ENCODE measurements at regions not wholly inside any gene's neighbourhood (a gene's known extent, or its start where the extent isn't known, plus 50 kb on each side); places are given as distances from the start of the nearest gene placed in this dataset.

DNA sequence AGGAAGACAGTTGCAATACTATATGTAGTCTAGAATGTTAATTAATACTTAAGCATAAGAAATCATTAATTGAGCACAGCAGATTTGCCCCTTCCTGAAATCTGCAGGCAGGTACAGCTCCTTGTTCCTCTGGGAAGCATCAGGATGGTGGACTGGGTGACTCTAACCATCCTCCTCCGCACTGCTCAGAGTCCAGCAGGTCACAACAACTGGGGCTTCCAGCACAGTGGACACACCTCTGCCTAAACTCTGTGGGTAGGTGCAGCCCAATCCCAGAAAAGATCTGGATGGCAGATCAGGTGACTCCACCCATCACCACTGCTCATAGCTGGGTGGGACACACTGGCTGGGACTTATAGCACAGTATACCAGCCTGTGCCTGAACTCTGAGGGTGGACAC lies 189.9 kb upstream of the TMCO5A start:
- no peaks in the 10 kb centered on the region for H3K79me1 ChIP-seq (ENCODE audit: insufficient read depth, low read depth, low read length, poor library complexity, severe bottlenecking)
- no peaks in the 10 kb centered on the region for H3K9me3 ChIP-seq (ENCODE audit: control insufficient read depth, low read depth, low read length)
- H3K14ac ChIP-seq (ENCODE audit: insufficient read depth, low read length), result peak overlapping the region; percentile 63
- H4K5ac ChIP-seq (ENCODE audit: insufficient read length, low read depth, low read length), result no peak overlapping the region
- H3K4me2 ChIP-seq (ENCODE audit: insufficient read depth, insufficient read length, low read length), result no peak overlapping the region
- H3K56ac ChIP-seq (ENCODE audit: insufficient read length, low read depth, low read length), result no peak overlapping the region
- no peak overlapping the region for H2BK12ac ChIP-seq (ENCODE audit: insufficient read length, low read depth, low read length)
- Mint-ChIP-seq H3K27ac (no peak overlapping the region; a peak in 1 of 7 replicates), H3K9me3 (peaks cover 4 to 10% of the 10 kb centered on the region in 2 experiments; a peak in 3 of 5 replicates), H3K4me1 (peaks cover 8 to 15% of the 10 kb centered on the region in 2 experiments), H3K27me3 (ENCODE audit: low read depth) (no peaks in the 10 kb centered on the region), H3K36me3 (ENCODE audit: insufficient read depth in 1 of 3, low read depth in 3 of 3) (peaks cover under 1 to 2% (median 2%) of the 10 kb centered on the region in 3 experiments; a peak in 1 of 7 replicates), H3K4me3 (no peak overlapping the region)
- no peak overlapping the region for H2BK120ac ChIP-seq (ENCODE audit: low read depth, low read length, poor library complexity, severe bottlenecking)
- no CpG with 5 or more reads among the region's 1 CpG for WGBS (ENCODE audit: extremely low coverage, insufficient read length, low lambda C conversion rate)
- H3K79me2 ChIP-seq (ENCODE audit: insufficient read depth, low read length), result no peaks in the 10 kb centered on the region
- no peak overlapping the region for H2AFZ ChIP-seq (ENCODE audit: low read length)
- H4K8ac ChIP-seq (replicated peaks; ENCODE audit: insufficient read length, low read depth, low read length), result no peak overlapping the region
- H3K9ac ChIP-seq (ENCODE audit: extremely low read depth, insufficient read length, low read length), result no peak overlapping the region
- TF ChIP-seq, protein P1, sequence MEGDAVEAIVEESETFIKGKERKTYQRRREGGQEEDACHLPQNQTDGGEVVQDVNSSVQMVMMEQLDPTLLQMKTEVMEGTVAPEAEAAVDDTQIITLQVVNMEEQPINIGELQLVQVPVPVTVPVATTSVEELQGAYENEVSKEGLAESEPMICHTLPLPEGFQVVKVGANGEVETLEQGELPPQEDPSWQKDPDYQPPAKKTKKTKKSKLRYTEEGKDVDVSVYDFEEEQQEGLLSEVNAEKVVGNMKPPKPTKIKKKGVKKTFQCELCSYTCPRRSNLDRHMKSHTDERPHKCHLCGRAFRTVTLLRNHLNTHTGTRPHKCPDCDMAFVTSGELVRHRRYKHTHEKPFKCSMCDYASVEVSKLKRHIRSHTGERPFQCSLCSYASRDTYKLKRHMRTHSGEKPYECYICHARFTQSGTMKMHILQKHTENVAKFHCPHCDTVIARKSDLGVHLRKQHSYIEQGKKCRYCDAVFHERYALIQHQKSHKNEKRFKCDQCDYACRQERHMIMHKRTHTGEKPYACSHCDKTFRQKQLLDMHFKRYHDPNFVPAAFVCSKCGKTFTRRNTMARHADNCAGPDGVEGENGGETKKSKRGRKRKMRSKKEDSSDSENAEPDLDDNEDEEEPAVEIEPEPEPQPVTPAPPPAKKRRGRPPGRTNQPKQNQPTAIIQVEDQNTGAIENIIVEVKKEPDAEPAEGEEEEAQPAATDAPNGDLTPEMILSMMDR (conservative IDR thresholded peaks at IDR 0.05), result no peak
- no peak overlapping the region for H4K91ac ChIP-seq (ENCODE audit: insufficient read length, low read depth, low read length)
- H2BK20ac ChIP-seq (ENCODE audit: low read depth, low read length, poor library complexity, severe bottlenecking), result no peak overlapping the region
- no peaks in the 10 kb centered on the region for H4K20me1 ChIP-seq (ENCODE audit: control insufficient read depth, insufficient read depth, insufficient read length)
- DNase-seq, result no peak
- H3K27ac ChIP-seq (ENCODE audit: insufficient read length, low read depth, low read length), result no peak overlapping the region
- no peak overlapping the region for H2BK15ac ChIP-seq (ENCODE audit: low read depth, low read length)
- H3T11ph ChIP-seq (ENCODE audit: low read length), result no peak overlapping the region
- no peak overlapping the region for H2AK5ac ChIP-seq (ENCODE audit: insufficient read length, low read length)
- no peaks in the 10 kb centered on the region for H3K27me3 ChIP-seq (ENCODE audit: insufficient read depth, low read length)
- no peak overlapping the region for H2BK5ac ChIP-seq (ENCODE audit: insufficient read length, low read length)
- H3K23me2 ChIP-seq (ENCODE audit: insufficient read length, low read depth, low read length, poor library complexity, severe bottlenecking), result no peaks in the 10 kb centered on the region
- H3K18ac ChIP-seq (ENCODE audit: insufficient read length, low read depth, low read length), result no peak overlapping the region
- H3K23ac ChIP-seq (ENCODE audit: insufficient read length, low read depth, low read length), result no peak overlapping the region
- H3K4me1 ChIP-seq (ENCODE audit: insufficient read depth, low read length), result no peaks in the 10 kb centered on the region
- H3K4ac ChIP-seq (ENCODE audit: low read depth, low read length), result no peak overlapping the region
